OCI-LY7 (cell line): ENCODE measurements at regions not wholly inside any gene's neighbourhood (a gene's known extent, or its start where the extent isn't known, plus 50 kb on each side); places are given as distances from the start of the nearest gene placed in this dataset.

Source experiments
- EZH2phosphoT487 ChIP-seq: fragments of 200-600 bp; sonication (generic); IDR thresholded peaks from 2 replicates; pipeline ENCODE4 v1.6.1; 2018; ENCODE audit warnings: low read depth, borderline replicate concordance, mild to moderate bottlenecking, mixed run types, antibody characterized with exemption, low read length, moderate library complexity, mixed read lengths
- TF ChIP-seq, protein P1 (sequence below): fragments of 200-600 bp; sonication (generic); conservative IDR thresholded peaks from 2 replicates; pipeline ENCODE4 v1.5.1; 2014; ENCODE audit warnings: mild to moderate bottlenecking, antibody characterized with exemption, low read length, moderate library complexity, mixed read lengths

GRCh38 chr2:59779571-59779970 lies 773.9 kb downstream of the BCL11A start:
- TF ChIP-seq, protein P1, sequence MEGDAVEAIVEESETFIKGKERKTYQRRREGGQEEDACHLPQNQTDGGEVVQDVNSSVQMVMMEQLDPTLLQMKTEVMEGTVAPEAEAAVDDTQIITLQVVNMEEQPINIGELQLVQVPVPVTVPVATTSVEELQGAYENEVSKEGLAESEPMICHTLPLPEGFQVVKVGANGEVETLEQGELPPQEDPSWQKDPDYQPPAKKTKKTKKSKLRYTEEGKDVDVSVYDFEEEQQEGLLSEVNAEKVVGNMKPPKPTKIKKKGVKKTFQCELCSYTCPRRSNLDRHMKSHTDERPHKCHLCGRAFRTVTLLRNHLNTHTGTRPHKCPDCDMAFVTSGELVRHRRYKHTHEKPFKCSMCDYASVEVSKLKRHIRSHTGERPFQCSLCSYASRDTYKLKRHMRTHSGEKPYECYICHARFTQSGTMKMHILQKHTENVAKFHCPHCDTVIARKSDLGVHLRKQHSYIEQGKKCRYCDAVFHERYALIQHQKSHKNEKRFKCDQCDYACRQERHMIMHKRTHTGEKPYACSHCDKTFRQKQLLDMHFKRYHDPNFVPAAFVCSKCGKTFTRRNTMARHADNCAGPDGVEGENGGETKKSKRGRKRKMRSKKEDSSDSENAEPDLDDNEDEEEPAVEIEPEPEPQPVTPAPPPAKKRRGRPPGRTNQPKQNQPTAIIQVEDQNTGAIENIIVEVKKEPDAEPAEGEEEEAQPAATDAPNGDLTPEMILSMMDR: no peak
- TF ChIP-seq EZH2phosphoT487: no peak
